Esophagus muscularis mucosa (tissue), 3 donors: ENCODE measurements at regions not wholly inside any gene's neighbourhood (a gene's known extent, or its start where the extent isn't known, plus 50 kb on each side); places are given as distances from the start of the nearest gene placed in this dataset.

Experiments used
- CTCF ChIP-seq, 3 experiments: fragments of 200-600 bp in 2 of 3; fragments of 450-650 bp in 1 of 3; sonication (generic) in 2 of 3; IDR thresholded peaks; one replicate each; pipeline ENCODE4 v1.5.1; 2017 to 2019; ENCODE audit warnings: antibody characterized with exemption in 3 of 3, mild to moderate bottlenecking in 2 of 3, moderate library complexity in 1 of 3
- POLR2A ChIP-seq: fragments of 450-650 bp; IDR thresholded peaks from one replicate; pipeline ENCODE4 v1.6.1; 2017; ENCODE audit warnings: antibody characterized with exemption, moderate library complexity, mild to moderate bottlenecking, low read depth
- POLR2AphosphoS5 ChIP-seq, 2 donors: sonication (generic); formaldehyde crosslinking; IDR thresholded peaks; one replicate each; pipeline ENCODE4 v1.6.1; 2017; ENCODE audit warnings: antibody characterized with exemption in 2 of 2

- TF ChIP-seq CTCF (IDR thresholded peaks at IDR 0.05): no peak
- TF ChIP-seq POLR2AphosphoS5 (IDR thresholded peaks at IDR 0.05): no peak
- no peak for TF ChIP-seq POLR2A
Measured at GRCh38 chr2:21693081-21693480, 569.3 kb downstream of the TDRD15 start.
